Natural killer cell treated with Interleukin-12 subunit alpha and Interleukin-12 subunit beta and Interleukin-15 and Interleukin-18, amount 100 ng/mL, for 72 hours (primary cell): ENCODE measurements at regions not wholly inside any gene's neighbourhood (a gene's known extent, or its start where the extent isn't known, plus 50 kb on each side); places are given as distances from the start of the nearest gene placed in this dataset.

Experiments
- ATAC-seq, 2 donors: fragments of 150-1000 bp; cut with Tn5 transposase in 1 of 2; sonication (Bioruptor Pico), chemical (Tn5 transposase) in 1 of 2; 2 replicates each; pipeline ENCODE4 v1.10.0; 2021
- DNase-seq: peaks from one replicate; pipeline ENCODE4 v3.0.0; 2022; ENCODE audit warnings: low spot score
- H3K27ac Mint-ChIP-seq, 2 donors: 1 replicate in 1 of 2; 2 replicates in 1 of 2; pipeline ENCODE4 v1.8.0; 2022; ENCODE audit warnings: mixed read lengths in 2 of 2, mild to moderate bottlenecking in 1 of 2, moderate library complexity in 1 of 2
- H3K27me3 Mint-ChIP-seq, 2 donors: 1 replicate in 1 of 2; 2 replicates in 1 of 2; pipeline ENCODE4 v1.8.0; 2022; ENCODE audit warnings: mixed read lengths in 2 of 2
- H3K36me3 Mint-ChIP-seq: one replicate; pipeline ENCODE4 v1.8.0; 2022; ENCODE audit warnings: mixed read lengths
- H3K4me1 Mint-ChIP-seq, 2 donors: 1 replicate in 1 of 2; 2 replicates in 1 of 2; pipeline ENCODE4 v1.8.0; 2022; ENCODE audit warnings: low read depth in 2 of 2, mixed read lengths in 2 of 2, mild to moderate bottlenecking in 1 of 2
- H3K4me3 Mint-ChIP-seq: one replicate; pipeline ENCODE4 v1.8.0; 2022; ENCODE audit warnings: mixed read lengths
- H3K9me3 Mint-ChIP-seq: 2 replicates; pipeline ENCODE4 v1.8.0; 2022; ENCODE audit warnings: mixed read lengths

GRCh38 chr13:31946091-31946770, 85.3 kb upstream of the FRY start:
- ATAC-seq, result no peak
- DNase-seq, result no peak
- Mint-ChIP-seq H3K36me3 (peaks cover 10% of the 10 kb centered on the region), H3K4me1 (peaks cover 5 to 19% of the 10 kb centered on the region in 2 donors), H3K27ac (no peak overlapping the region), H3K4me3 (no peak overlapping the region), H3K27me3 (no peaks in the 10 kb centered on the region), H3K9me3 (no peaks in the 10 kb centered on the region)

- no peak for DNase-seq
- H3K27me3 Mint-ChIP-seq, result no peaks in the 10 kb centered on the region
- H3K36me3 Mint-ChIP-seq, result peaks cover 10% of the 10 kb centered on the region
- no peak overlapping the region for H3K4me3 Mint-ChIP-seq
- ATAC-seq, result no peak
- no peaks in the 10 kb centered on the region for H3K9me3 Mint-ChIP-seq
- H3K4me1 Mint-ChIP-seq, result peaks cover 7 to 22% of the 10 kb centered on the region in 2 donors
- no peak overlapping the region for H3K27ac Mint-ChIP-seq
Observed at GRCh38 chr13:31947105-31947504, 84.5 kb upstream of the FRY start.

- DNase-seq, result no peak
- Mint-ChIP-seq H3K27ac (peak overlapping the region in 1 of 2 donors; percentile 41), H3K4me3 (no peak overlapping the region), H3K27me3 (no peaks in the 10 kb centered on the region), H3K36me3 (peaks cover 10% of the 10 kb centered on the region), H3K4me1 (peaks cover 7 to 22% of the 10 kb centered on the region in 2 donors), H3K9me3 (no peaks in the 10 kb centered on the region)
- no peak for ATAC-seq
Observed at GRCh38 chr13:31947506-31947905, 84.1 kb upstream of the FRY start.

DNA sequence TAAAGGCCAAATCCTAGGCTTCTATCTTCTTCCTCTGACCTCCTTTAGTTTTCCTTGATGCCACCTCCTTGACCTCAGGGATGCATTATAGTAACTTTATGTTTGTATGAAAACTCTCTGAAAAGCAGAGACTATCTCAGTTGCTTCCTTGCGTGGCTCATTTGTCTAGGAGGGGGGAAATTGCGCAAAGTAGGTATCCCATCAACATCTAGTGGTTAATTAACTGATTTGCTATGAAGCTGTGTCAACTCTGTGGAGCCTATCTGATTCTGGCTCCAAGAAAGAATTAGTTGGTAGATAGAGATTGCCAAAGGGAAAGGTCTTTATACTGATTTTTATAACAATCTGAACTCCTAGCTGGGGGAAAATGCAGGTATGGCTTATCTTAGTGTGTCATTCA, 82.1 kb upstream of the FRY start:
- DNase-seq (no peak), ATAC-seq (no peak)
- Mint-ChIP-seq H3K4me1 (peaks cover 7 to 22% of the 10 kb centered on the region in 2 donors), H3K4me3 (peak overlapping the region; percentile 20), H3K27me3 (no peaks in the 10 kb centered on the region), H3K27ac (peak overlapping the region in 1 of 2 donors; percentile 38), H3K9me3 (no peaks in the 10 kb centered on the region), H3K36me3 (peaks cover 10% of the 10 kb centered on the region)

GRCh38 chr13:31950111-31950815, 81.3 kb upstream of the FRY start:
- H3K4me1 Mint-ChIP-seq, result peaks cover 7 to 22% of the 10 kb centered on the region in 2 donors
- H3K36me3 Mint-ChIP-seq, result peaks cover 10% of the 10 kb centered on the region
- H3K4me3 Mint-ChIP-seq, result no peak overlapping the region
- H3K27ac Mint-ChIP-seq, result peak overlapping the region in 1 of 2 donors; percentile 62
- no peak for ATAC-seq
- no peak for DNase-seq
- H3K9me3 Mint-ChIP-seq, result no peaks in the 10 kb centered on the region
- no peaks in the 10 kb centered on the region for H3K27me3 Mint-ChIP-seq

DNA sequence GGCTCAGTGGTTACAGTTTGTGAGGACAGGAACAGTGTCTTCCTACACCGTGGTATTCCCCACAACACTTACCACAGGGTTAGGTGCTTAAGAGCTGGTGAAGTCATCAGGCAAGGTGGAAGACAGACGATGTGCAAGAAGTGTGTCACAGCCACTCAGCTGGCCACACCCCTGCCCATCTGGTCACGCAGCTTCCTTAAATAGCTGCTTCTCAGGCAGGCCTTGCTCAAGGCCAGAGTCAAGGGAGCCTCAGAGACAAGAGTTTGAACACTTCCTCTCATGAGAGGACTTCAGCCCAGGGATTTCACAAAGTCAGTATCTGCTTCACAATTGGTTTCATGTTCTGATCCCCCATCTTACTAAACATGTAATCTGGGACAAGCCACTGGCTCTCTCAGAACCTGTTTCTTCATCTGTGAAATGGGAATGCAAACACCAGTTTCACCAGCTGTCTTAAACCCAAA, 80.3 kb upstream of the FRY start:
- peak; percentile 93 to 95 for ATAC-seq
- H3K36me3 Mint-ChIP-seq, result peaks cover 10% of the 10 kb centered on the region
- H3K27ac Mint-ChIP-seq, result peak overlapping the region; percentile 62 to 84
- peaks cover 7 to 22% of the 10 kb centered on the region in 2 donors for H3K4me1 Mint-ChIP-seq
- DNase-seq, result peak; percentile 76
- H3K9me3 Mint-ChIP-seq, result no peaks in the 10 kb centered on the region
- peak overlapping the region; percentile 23 for H3K4me3 Mint-ChIP-seq
- no peaks in the 10 kb centered on the region for H3K27me3 Mint-ChIP-seq

GRCh38 chr13:31952641-31953380, 78.8 kb upstream of the FRY start:
- peak overlapping the region; percentile 45 to 57 for H3K27ac Mint-ChIP-seq
- peaks cover 10% of the 10 kb centered on the region for H3K36me3 Mint-ChIP-seq
- H3K9me3 Mint-ChIP-seq, result peaks cover 6% of the 10 kb centered on the region
- H3K27me3 Mint-ChIP-seq, result no peaks in the 10 kb centered on the region
- no peak for ATAC-seq
- no peak for DNase-seq
- H3K4me3 Mint-ChIP-seq, result no peak overlapping the region
- peaks cover 7 to 22% of the 10 kb centered on the region in 2 donors for H3K4me1 Mint-ChIP-seq

DNA sequence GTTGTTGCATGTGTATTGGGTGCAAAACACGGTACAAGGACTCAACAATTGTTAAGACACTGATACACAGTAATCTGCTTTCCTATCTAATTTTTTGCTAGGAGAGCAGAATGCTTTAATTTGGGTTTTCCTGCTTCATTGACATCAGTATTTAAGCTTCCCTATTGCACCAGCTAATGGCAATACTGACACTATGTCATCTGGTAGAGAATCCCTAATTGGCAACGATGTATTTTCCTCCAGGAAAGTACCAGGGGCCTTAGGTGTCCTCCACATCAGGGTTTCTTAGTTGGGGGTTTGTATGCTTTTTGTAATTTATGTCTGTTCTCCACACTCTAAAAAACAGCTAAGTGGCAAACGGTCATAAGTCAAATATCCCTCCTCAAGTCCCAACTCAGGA, 76.5 kb upstream of the FRY start:
- H3K4me1 Mint-ChIP-seq, result peaks cover 7 to 9% of the 10 kb centered on the region in 2 donors

GRCh38 chr13:31955741-31956140, 75.8 kb upstream of the FRY start:
- ATAC-seq (no peak), DNase-seq (no peak)
- H3K27me3 Mint-ChIP-seq, result no peaks in the 10 kb centered on the region
- no peaks in the 10 kb centered on the region for H3K36me3 Mint-ChIP-seq
- H3K27ac Mint-ChIP-seq, result no peak overlapping the region
- peaks cover 7 to 8% of the 10 kb centered on the region in 2 donors for H3K4me1 Mint-ChIP-seq
- H3K4me3 Mint-ChIP-seq, result no peak overlapping the region
- H3K9me3 Mint-ChIP-seq, result peaks cover 6% of the 10 kb centered on the region

More for the DNA sequence above, 76.5 kb upstream of the FRY start:
- Mint-ChIP-seq H3K9me3 (peaks cover 6% of the 10 kb centered on the region), H3K4me3 (no peak overlapping the region), H3K36me3 (no peaks in the 10 kb centered on the region), H3K27ac (no peak overlapping the region), H3K27me3 (no peaks in the 10 kb centered on the region)
- DNase-seq, result no peak
- no peak for ATAC-seq

- DNase-seq (no peak), ATAC-seq (no peak)
- Mint-ChIP-seq H3K27me3 (no peaks in the 10 kb centered on the region), H3K9me3 (peaks cover 6% of the 10 kb centered on the region), H3K4me1 (no peaks in the 10 kb centered on the region), H3K27ac (no peak overlapping the region), H3K4me3 (no peak overlapping the region), H3K36me3 (no peaks in the 10 kb centered on the region)
Observed at GRCh38 chr13:31956980-31957644, 74.5 kb upstream of the FRY start.

- no peaks in the 10 kb centered on the region for H3K4me1 Mint-ChIP-seq
- H3K4me3 Mint-ChIP-seq, result no peak overlapping the region
- peaks cover 6% of the 10 kb centered on the region for H3K9me3 Mint-ChIP-seq
- no peak for ATAC-seq
- no peaks in the 10 kb centered on the region for H3K27me3 Mint-ChIP-seq
- no peaks in the 10 kb centered on the region for H3K36me3 Mint-ChIP-seq
- no peak for DNase-seq
- H3K27ac Mint-ChIP-seq, result no peak overlapping the region
Observed at GRCh38 chr13:31957772-31958171, 73.8 kb upstream of the FRY start.

GRCh38 chr13:31962731-31963370, 68.7 kb upstream of the FRY start:
- no peak overlapping the region for H3K4me3 Mint-ChIP-seq
- peaks cover under 1% of the 10 kb centered on the region for H3K36me3 Mint-ChIP-seq
- H3K27me3 Mint-ChIP-seq, result no peaks in the 10 kb centered on the region
- H3K4me1 Mint-ChIP-seq, result peaks cover 0 to 4% of the 10 kb centered on the region in 2 donors
- H3K9me3 Mint-ChIP-seq, result no peaks in the 10 kb centered on the region
- no peak for ATAC-seq
- DNase-seq, result no peak
- no peak overlapping the region for H3K27ac Mint-ChIP-seq

GRCh38 chr13:31963631-31964030, 67.9 kb upstream of the FRY start:
- ATAC-seq (no peak), DNase-seq (no peak)
- Mint-ChIP-seq H3K4me3 (no peak overlapping the region), H3K9me3 (no peaks in the 10 kb centered on the region), H3K36me3 (peaks cover 4% of the 10 kb centered on the region), H3K27me3 (no peaks in the 10 kb centered on the region), H3K27ac (no peak overlapping the region), H3K4me1 (peaks cover 0 to 12% of the 10 kb centered on the region in 2 donors)
